ENCODE measurements at regions not wholly inside any gene's neighbourhood (a gene's known extent, or its start where the extent isn't known, plus 50 kb on each side); places are given as distances from the start of the nearest gene placed in this dataset.
"Not testable (repeated sequence)": the region's sequence is repeated elsewhere in the genome, so short reads cannot be mapped to it uniquely, and the experiment has no call there.

DNA sequence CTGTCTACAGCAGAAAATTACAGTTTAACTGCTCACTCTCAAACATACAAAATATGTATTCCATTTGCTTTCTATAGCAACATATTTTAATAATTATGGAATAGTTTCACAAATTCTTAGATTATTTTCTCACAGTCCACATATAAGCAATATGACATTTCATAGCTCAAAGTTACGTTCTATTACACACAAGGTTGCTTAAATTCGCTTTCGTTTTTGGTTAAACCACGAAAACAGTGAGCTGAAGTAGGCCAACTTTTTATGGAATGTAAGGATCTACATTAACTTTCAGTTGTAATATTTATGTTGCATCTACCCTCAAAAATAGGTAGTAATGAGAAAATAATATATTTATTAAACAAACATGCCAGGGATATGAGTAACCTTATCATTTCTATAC, 966.0 kb upstream of the ACO1 start:
- FAIRE-seq (no peak), DNase-seq (ENCODE audit: insufficient read length, low spot score) (no peak)
- TF ChIP-seq, protein P1, sequence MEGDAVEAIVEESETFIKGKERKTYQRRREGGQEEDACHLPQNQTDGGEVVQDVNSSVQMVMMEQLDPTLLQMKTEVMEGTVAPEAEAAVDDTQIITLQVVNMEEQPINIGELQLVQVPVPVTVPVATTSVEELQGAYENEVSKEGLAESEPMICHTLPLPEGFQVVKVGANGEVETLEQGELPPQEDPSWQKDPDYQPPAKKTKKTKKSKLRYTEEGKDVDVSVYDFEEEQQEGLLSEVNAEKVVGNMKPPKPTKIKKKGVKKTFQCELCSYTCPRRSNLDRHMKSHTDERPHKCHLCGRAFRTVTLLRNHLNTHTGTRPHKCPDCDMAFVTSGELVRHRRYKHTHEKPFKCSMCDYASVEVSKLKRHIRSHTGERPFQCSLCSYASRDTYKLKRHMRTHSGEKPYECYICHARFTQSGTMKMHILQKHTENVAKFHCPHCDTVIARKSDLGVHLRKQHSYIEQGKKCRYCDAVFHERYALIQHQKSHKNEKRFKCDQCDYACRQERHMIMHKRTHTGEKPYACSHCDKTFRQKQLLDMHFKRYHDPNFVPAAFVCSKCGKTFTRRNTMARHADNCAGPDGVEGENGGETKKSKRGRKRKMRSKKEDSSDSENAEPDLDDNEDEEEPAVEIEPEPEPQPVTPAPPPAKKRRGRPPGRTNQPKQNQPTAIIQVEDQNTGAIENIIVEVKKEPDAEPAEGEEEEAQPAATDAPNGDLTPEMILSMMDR (IDR thresholded peaks at IDR 0.05; ENCODE audit: insufficient read depth, missing control alignments): no peak

DNA sequence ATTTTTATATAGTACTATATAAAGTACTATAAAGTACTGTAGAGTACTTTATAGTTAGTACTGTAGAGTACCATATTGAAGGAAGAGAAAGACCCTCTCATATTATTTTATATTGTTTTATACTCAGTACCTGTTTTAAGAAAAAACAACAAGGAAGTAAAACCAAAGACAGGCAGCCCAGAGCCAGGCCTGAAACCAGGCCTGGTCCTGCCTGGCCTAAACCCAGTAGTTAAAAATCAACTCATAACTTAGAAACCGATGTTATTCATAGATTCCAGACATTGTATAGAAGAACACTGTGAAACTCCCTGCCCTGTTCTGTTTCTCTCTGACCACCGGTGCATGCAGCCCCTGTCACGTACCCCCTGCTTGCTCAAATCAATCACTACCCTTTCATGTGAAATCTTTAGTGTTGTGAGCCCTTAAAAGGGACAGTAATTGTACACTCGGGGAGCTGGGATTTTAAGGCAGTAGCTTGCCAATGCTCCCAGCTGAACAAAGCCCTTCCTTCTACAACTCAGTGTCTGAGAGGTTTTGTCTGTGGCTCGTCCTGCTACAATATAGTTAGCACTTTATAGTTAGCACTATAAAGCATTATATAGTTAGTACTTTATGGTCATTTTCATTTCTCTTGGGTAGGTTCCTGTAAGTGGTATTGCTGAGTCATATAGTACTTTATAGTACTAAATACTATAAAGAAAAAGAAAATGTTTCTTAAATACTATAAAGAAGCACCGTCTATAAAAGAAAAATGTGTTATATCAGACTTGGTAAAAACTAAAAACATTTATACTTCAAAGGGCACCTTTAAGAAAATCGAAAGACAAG, 940.6 kb upstream of the ACO1 start:
- FAIRE-seq; DNase-seq (ENCODE audit: insufficient read length, low spot score): not testable (repeated sequence)

DNA sequence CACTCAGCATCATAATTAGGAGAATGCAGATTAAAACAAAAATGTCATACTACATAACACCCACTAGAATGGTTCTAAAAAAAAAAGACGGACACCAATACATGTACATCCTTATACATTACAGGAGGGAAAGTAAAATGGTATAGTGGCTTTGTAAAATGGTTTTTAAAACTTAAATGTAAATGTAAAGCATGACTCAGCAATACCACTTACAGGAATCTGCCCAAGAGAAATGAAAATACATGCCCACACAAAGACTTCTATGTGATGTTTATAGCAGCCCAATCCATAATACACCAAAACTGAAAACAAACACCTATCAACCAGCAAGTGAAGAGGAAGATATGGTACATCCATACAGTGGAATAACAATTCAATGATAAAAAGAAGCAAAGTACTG, 939.1 kb upstream of the ACO1 start:
- FAIRE-seq (no peak), DNase-seq (ENCODE audit: insufficient read length, low spot score) (no peak)
- TF ChIP-seq, protein P1 (IDR thresholded peaks at IDR 0.05; ENCODE audit: insufficient read depth, missing control alignments): no peak

DNA sequence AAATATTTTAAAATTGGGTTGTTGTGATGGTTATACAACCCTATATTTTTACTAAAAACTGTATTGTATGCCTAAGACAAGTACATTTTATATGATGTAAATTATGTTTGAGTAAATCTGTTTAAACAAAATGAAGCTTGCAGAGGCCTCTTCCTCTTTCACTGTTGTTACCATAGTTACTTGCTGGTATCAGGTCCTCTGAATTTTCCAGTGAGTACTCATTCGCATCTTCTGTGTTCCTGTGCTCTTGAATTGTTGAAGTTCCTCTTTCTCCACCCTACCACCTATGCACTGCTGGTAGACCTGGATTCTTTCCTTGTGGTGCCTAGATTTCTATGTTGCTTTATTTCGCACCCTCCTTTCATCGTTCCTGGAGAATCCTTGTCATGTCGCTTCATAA, 938.5 kb upstream of the ACO1 start:
- TF ChIP-seq, protein P1 (IDR thresholded peaks at IDR 0.05; ENCODE audit: insufficient read depth, missing control alignments): no peak
- FAIRE-seq (no peak), DNase-seq (ENCODE audit: insufficient read length, low spot score) (no peak)

DNA sequence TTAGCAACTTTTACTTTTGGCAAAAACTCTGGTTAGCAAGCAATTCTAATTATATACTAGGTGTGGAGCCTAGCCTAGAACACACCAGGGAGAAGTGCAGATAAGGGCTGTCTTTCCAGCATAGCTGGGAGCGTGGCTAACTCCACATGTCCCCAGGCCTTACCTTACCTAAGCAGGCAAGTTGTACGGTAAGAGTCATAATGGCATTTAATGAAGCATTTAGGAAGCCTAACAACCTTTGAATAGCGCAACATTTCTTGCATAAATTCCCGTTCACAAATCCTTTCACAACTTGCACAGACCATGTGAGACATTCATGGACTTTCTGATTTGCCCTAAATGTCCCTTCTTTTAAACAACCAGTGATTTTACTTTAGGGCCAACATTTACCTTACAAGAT, 917.4 kb upstream of the ACO1 start:
- DNase-seq (ENCODE audit: insufficient read length, low spot score) (no peak), FAIRE-seq (no peak)
- TF ChIP-seq, protein P1 (IDR thresholded peaks at IDR 0.05; ENCODE audit: insufficient read depth, missing control alignments): no peak

DNA sequence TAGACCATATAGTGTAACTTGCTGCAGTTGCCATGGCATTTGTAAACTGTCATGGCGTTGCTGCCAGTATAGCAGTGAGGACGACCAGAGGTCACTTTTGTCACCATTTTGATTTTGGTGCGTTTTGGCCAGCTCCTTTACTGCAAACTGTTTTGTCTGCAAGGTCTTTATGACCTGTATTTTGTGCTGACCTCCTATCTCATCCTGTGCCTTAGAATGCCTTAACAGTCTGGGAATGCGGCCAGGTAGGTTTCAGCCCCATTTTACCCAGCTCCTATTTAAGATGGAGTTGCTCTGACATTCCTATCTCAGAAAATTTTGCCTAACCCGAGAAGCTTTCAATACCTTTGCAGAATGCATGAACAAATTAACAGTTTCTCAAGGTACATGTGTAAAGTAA, 914.4 kb upstream of the ACO1 start:
- TF ChIP-seq, protein P1 (IDR thresholded peaks at IDR 0.05; ENCODE audit: insufficient read depth, missing control alignments): no peak
- DNase-seq (ENCODE audit: insufficient read length, low spot score) (no peak), FAIRE-seq (no peak)

DNA sequence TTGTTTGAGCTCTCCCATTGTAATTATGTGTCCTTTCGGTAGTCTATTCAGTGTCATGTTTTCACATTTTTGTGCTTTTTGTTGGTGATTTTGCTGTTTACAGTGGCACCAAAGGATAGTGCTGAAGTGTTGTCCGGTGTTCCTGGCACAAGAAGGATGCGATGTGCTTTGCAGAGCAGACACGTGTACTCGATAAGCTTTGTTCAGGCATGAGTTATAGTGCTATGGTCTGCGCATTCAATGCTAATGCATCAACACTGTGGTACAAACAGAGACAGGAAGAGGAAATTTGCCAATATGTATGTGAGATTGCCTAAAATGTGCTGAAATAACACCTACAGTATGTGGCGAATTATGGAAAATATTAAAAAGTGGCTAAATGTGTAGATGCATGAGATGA, 913.4 kb upstream of the ACO1 start:
- FAIRE-seq: no peak

More for the DNA sequence above, 913.4 kb upstream of the ACO1 start:
- TF ChIP-seq, protein P1 (IDR thresholded peaks at IDR 0.05; ENCODE audit: insufficient read depth, missing control alignments): no peak
- DNase-seq (ENCODE audit: insufficient read length, low spot score): no peak

Measured in D721Med (cell line).